Vagina (tissue), 2 donors: ENCODE measurements at regions not wholly inside any gene's neighbourhood (a gene's known extent, or its start where the extent isn't known, plus 50 kb on each side); places are given as distances from the start of the nearest gene placed in this dataset.

ENCODE experiments used
- DNase-seq, 2 donors: peaks; one replicate each; pipeline ENCODE4 v3.0.0-alpha.2; 2017; ENCODE audit errors: extremely low spot score in 2 of 2
- H3K27ac ChIP-seq: fragments of 200-600 bp; sonication (generic); one replicate; pipeline ENCODE4 v1.5.1; 2019
- H3K27me3 ChIP-seq: fragments of 200-600 bp; sonication (generic); one replicate; pipeline ENCODE4 v1.5.1; 2019
- H3K36me3 ChIP-seq, 2 donors: fragments of 200-600 bp; sonication (generic); one replicate each; pipeline ENCODE4 v1.5.1; 2017 to 2019
- H3K4me1 ChIP-seq: fragments of 200-600 bp; sonication (generic); one replicate; pipeline ENCODE4 v1.5.1; 2019
- H3K4me3 ChIP-seq, 2 donors: fragments of 200-600 bp; sonication (generic); 1 replicate in 1 of 2; 2 replicates in 1 of 2; pipeline ENCODE4 v1.5.1; 2016 to 2019
- H3K9me3 ChIP-seq: fragments of 200-600 bp; sonication (generic); one replicate; pipeline ENCODE4 v1.5.1; 2019
- CTCF ChIP-seq, 3 experiments: fragments of 450-650 bp in 2 of 3; fragments of 200-600 bp in 1 of 3; sonication (generic) in 1 of 3; IDR thresholded peaks; one replicate each; pipeline ENCODE4 v1.5.1; 2017 to 2019; ENCODE audit warnings: antibody characterized with exemption in 3 of 3, mild to moderate bottlenecking in 2 of 3, moderate library complexity in 2 of 3
- POLR2A ChIP-seq, 2 donors: fragments of 450-650 bp; IDR thresholded peaks; one replicate each; pipeline ENCODE4 v1.6.1; 2017; ENCODE audit warnings: antibody characterized with exemption in 2 of 2, mild to moderate bottlenecking in 2 of 2, moderate library complexity in 2 of 2
- POLR2AphosphoS5 ChIP-seq, 2 donors: sonication (generic); formaldehyde crosslinking; IDR thresholded peaks; one replicate each; pipeline ENCODE4 v1.9.0; 2017; ENCODE audit warnings: antibody characterized with exemption in 2 of 2, mild to moderate bottlenecking in 2 of 2, low read depth in 1 of 2; ENCODE audit not compliant: insufficient read depth in 1 of 2
- intact Hi-C: fragments of 100-400 bp; cut with DNase I; formaldehyde crosslinking; loops from one replicate; pipeline ENCODE4 v1.15.1; 2023

GRCh38 chrX:140092121-140092520, 126.8 kb upstream of the CXorf66 start:
- H3K4me1 ChIP-seq = no peaks in the 10 kb centered on the region
- H3K36me3 ChIP-seq = no peaks in the 10 kb centered on the region
- H3K9me3 ChIP-seq = no peaks in the 10 kb centered on the region
- H3K4me3 ChIP-seq = peak overlapping the region in 1 of 2 donors; percentile 51
- no peak for DNase-seq
- H3K27ac ChIP-seq = no peak overlapping the region
- no peak for TF ChIP-seq POLR2A (IDR thresholded peaks at IDR 0.05)
- TF ChIP-seq CTCF (IDR thresholded peaks at IDR 0.05) = no peak
- TF ChIP-seq POLR2AphosphoS5 (IDR thresholded peaks at IDR 0.05; ENCODE audit: insufficient read depth in 1 of 2, low read depth in 1 of 2) = no peak
- H3K27me3 ChIP-seq = no peaks in the 10 kb centered on the region
- intact Hi-C loops = no loop called here

- Histone ChIP-seq H3K27ac (no peak overlapping the region), H3K4me3 (peak overlapping the region; percentile 35 to 51), H3K9me3 (no peaks in the 10 kb centered on the region), H3K36me3 (no peaks in the 10 kb centered on the region), H3K4me1 (no peaks in the 10 kb centered on the region), H3K27me3 (no peaks in the 10 kb centered on the region)
- DNase-seq = no peak
- TF ChIP-seq POLR2AphosphoS5 (IDR thresholded peaks at IDR 0.05; ENCODE audit: insufficient read depth in 1 of 2, low read depth in 1 of 2) (no peak), CTCF (IDR thresholded peaks at IDR 0.05) (no peak), POLR2A (IDR thresholded peaks at IDR 0.05) (no peak)
- intact Hi-C loops = no loop called here
Measured at GRCh38 chrX:140091125-140091886, 126.0 kb upstream of the CXorf66 start.

GRCh38 chrX:140090800-140091124, 125.4 kb upstream of the CXorf66 start:
- Histone ChIP-seq H3K27me3 (no peaks in the 10 kb centered on the region), H3K36me3 (no peaks in the 10 kb centered on the region), H3K9me3 (no peaks in the 10 kb centered on the region), H3K4me3 (peak overlapping the region; percentile 35 to 51), H3K27ac (no peak overlapping the region), H3K4me1 (no peaks in the 10 kb centered on the region)
- DNase-seq = no peak
- no peak for TF ChIP-seq POLR2A (IDR thresholded peaks at IDR 0.05)
- intact Hi-C loops = no loop called here

- no peak overlapping the region for H3K4me3 ChIP-seq
- H3K27ac ChIP-seq = no peak overlapping the region
- no peak for DNase-seq
- no peaks in the 10 kb centered on the region for H3K9me3 ChIP-seq
- intact Hi-C loops = no loop called here
- H3K27me3 ChIP-seq = no peaks in the 10 kb centered on the region
- TF ChIP-seq POLR2A (IDR thresholded peaks at IDR 0.05) (no peak), CTCF (IDR thresholded peaks at IDR 0.05) (no peak), POLR2AphosphoS5 (IDR thresholded peaks at IDR 0.05; ENCODE audit: insufficient read depth in 1 of 2, low read depth in 1 of 2) (no peak)
- no peaks in the 10 kb centered on the region for H3K4me1 ChIP-seq
- no peaks in the 10 kb centered on the region for H3K36me3 ChIP-seq
Measured at GRCh38 chrX:140088438-140088837, 123.1 kb upstream of the CXorf66 start.

- TF ChIP-seq POLR2AphosphoS5 (IDR thresholded peaks at IDR 0.05; ENCODE audit: insufficient read depth in 1 of 2, low read depth in 1 of 2) (no peak), POLR2A (IDR thresholded peaks at IDR 0.05) (no peak), CTCF (IDR thresholded peaks at IDR 0.05) (no peak)
- no peaks in the 10 kb centered on the region for H3K27me3 ChIP-seq
- H3K4me3 ChIP-seq = no peak overlapping the region
- H3K4me1 ChIP-seq = no peaks in the 10 kb centered on the region
- no peak for DNase-seq
- H3K27ac ChIP-seq = no peak overlapping the region
- no peaks in the 10 kb centered on the region for H3K36me3 ChIP-seq
- no peaks in the 10 kb centered on the region for H3K9me3 ChIP-seq
- intact Hi-C loops = no loop called here
Measured at GRCh38 chrX:140087875-140088274, 122.6 kb upstream of the CXorf66 start.
